BE2C (cell line): ENCODE measurements at regions not wholly inside any gene's neighbourhood (a gene's known extent, or its start where the extent isn't known, plus 50 kb on each side); places are given as distances from the start of the nearest gene placed in this dataset.

Experiments used
- DNase-seq: peaks from one replicate; pipeline ENCODE4 v3.0.0-alpha.2; 2020
- H3K27me3 ChIP-seq: fragments of 250-450 bp; sonication (Bioruptor Pico); 2 replicates; pipeline ENCODE4 v1.5.1; 2020; ENCODE audit warnings: mild to moderate bottlenecking
- H3K36me3 ChIP-seq: fragments of 250-450 bp; sonication (Bioruptor Pico); 2 replicates; pipeline ENCODE4 v1.5.1; 2020; ENCODE audit warnings: mild to moderate bottlenecking
- H3K4me1 ChIP-seq: fragments of 250-450 bp; sonication (Bioruptor Pico); 2 replicates; pipeline ENCODE4 v1.5.1; 2020
- H3K4me3 ChIP-seq: 2 replicates; pipeline ENCODE4 v1.5.1; 2011; ENCODE audit warnings: low read depth, low read length
- H3K9me3 ChIP-seq: fragments of 250-450 bp; sonication (Bioruptor Pico); 2 replicates; pipeline ENCODE4 v1.5.1; 2020
- TF ChIP-seq, protein P1 (sequence below): IDR thresholded peaks from 2 replicates; pipeline ENCODE4 v1.5.1; 2012; ENCODE audit warnings: mild to moderate bottlenecking, low read depth, low read length

DNA sequence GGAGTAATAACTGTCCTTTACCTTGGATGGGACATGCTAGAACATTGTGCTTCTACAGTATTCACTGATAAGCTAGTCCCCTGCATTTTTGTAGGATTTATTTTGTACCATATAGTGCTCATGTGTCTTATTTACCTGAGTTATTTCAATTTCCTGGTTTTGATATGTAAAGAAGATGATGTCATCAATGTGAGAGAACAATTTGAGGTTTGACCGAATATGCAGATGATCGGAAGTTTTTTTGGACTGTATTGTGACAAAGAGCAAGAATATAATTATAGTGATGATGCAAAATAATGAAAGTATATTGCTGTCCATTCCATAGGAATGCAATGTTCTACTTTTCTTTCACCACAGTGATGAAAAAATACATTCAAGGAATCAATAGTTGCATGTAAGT lies 114.8 kb downstream of the RERGL start:
- no peaks in the 10 kb centered on the region for H3K9me3 ChIP-seq
- H3K4me1 ChIP-seq: no peaks in the 10 kb centered on the region
- DNase-seq: no peak
- no peaks in the 10 kb centered on the region for H3K36me3 ChIP-seq
- no peak overlapping the region for H3K4me3 ChIP-seq
- TF ChIP-seq, protein P1, sequence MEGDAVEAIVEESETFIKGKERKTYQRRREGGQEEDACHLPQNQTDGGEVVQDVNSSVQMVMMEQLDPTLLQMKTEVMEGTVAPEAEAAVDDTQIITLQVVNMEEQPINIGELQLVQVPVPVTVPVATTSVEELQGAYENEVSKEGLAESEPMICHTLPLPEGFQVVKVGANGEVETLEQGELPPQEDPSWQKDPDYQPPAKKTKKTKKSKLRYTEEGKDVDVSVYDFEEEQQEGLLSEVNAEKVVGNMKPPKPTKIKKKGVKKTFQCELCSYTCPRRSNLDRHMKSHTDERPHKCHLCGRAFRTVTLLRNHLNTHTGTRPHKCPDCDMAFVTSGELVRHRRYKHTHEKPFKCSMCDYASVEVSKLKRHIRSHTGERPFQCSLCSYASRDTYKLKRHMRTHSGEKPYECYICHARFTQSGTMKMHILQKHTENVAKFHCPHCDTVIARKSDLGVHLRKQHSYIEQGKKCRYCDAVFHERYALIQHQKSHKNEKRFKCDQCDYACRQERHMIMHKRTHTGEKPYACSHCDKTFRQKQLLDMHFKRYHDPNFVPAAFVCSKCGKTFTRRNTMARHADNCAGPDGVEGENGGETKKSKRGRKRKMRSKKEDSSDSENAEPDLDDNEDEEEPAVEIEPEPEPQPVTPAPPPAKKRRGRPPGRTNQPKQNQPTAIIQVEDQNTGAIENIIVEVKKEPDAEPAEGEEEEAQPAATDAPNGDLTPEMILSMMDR: no peak
- H3K27me3 ChIP-seq: no peaks in the 10 kb centered on the region

DNA sequence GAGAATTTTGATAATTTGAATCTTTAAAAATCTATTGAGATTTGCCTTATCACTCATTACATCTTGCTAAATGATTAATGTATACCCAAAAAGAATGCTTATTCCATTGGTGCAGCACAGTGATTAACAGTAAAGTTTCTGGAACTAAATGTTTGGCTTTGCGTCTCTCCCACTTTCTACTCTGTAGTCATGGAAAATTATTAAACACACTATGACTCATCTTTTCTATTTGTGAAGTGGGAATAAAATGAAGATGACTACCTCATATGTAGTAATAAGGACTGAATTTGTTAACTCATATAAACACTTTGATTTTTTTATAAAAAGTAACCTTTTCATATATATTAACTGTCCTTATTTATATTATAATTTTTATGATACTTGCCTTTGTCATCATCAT lies 118.1 kb downstream of the RERGL start:
- H3K4me3 ChIP-seq: no peak overlapping the region
- H3K4me1 ChIP-seq: no peaks in the 10 kb centered on the region
- DNase-seq: no peak
- no peaks in the 10 kb centered on the region for H3K9me3 ChIP-seq
- H3K36me3 ChIP-seq: no peaks in the 10 kb centered on the region
- TF ChIP-seq, protein P1: no peak
- no peaks in the 10 kb centered on the region for H3K27me3 ChIP-seq

DNA sequence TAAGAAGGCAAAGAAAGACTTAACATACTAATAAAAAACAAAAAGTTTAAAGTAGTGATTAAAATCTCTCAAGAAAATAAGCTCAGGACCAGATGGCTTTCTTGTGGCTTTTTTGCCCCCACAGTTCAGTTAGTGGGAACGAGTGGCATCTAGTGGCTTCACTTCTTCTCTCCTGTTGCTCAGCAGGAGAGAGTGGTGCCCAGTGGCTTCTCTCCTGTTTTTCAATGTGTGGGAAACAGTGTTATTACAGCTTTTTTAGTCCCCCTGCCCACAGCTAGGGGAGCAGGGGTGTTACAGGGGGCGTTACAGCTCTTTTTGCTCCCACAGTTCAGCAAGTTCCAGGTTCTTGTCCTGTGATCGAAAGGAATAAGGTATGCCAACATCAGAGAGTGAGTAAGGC lies 135.2 kb downstream of the RERGL start:
- no peak for DNase-seq
- no peaks in the 10 kb centered on the region for H3K36me3 ChIP-seq
- no peaks in the 10 kb centered on the region for H3K27me3 ChIP-seq
- H3K9me3 ChIP-seq: no peaks in the 10 kb centered on the region
- H3K4me3 ChIP-seq: no peak overlapping the region
- TF ChIP-seq, protein P1: no peak
- no peaks in the 10 kb centered on the region for H3K4me1 ChIP-seq

DNA sequence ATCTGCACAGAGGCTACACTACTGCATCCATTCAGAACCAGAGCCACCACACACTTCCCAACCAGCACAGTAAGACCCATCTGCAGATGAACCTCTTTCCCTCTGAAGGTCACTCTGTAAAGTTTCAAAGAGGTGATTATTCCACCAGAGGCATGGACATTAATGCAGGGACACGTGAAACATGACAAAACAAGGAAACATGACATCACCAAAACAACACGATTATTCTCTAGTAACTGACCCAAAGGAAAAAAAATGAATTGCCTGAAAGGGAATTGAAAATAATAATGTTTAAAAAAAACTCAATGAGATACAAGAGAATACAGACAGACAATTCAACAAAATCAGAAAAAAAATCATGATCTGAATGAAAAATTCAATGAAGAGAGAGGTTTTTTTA lies 139.1 kb downstream of the RERGL start:
- no peaks in the 10 kb centered on the region for H3K27me3 ChIP-seq
- no peaks in the 10 kb centered on the region for H3K36me3 ChIP-seq
- H3K9me3 ChIP-seq: no peaks in the 10 kb centered on the region
- no peaks in the 10 kb centered on the region for H3K4me1 ChIP-seq
- H3K4me3 ChIP-seq: no peak overlapping the region
- DNase-seq: no peak
- TF ChIP-seq, protein P1: no peak

DNA sequence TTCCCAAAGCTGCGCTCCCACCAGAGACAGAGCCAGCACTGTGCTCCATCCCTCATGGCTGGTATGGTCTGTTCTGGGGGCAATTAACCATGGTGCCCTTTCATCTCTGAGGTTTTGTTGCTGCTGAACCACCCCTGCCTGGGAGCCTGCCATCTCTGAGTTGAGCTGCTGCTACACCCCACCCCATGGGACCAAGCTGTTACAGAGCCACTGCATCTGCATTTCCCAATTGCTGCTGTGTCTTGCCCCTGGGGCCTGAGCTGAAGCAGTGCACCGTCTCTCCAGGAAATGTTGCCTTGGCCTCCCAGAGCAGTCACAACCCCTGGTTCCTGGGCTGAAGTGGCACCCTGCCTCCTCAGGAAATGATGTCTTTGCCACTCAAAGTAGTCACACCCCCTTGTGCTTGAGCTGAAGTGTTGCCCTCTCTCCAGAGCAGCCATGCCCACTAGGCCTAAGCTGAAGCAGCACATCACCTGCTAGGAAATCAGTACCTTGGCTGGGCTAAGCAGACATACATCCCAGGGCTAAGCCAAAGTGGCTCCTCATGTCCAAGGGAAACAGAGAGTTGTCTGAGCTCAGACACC lies 140.3 kb downstream of the RERGL start:
- no peaks in the 10 kb centered on the region for H3K4me1 ChIP-seq
- DNase-seq: no peak
- H3K36me3 ChIP-seq: no peaks in the 10 kb centered on the region
- TF ChIP-seq, protein P1: no peak
- no peaks in the 10 kb centered on the region for H3K27me3 ChIP-seq
- no peak overlapping the region for H3K4me3 ChIP-seq
- no peaks in the 10 kb centered on the region for H3K9me3 ChIP-seq

DNA sequence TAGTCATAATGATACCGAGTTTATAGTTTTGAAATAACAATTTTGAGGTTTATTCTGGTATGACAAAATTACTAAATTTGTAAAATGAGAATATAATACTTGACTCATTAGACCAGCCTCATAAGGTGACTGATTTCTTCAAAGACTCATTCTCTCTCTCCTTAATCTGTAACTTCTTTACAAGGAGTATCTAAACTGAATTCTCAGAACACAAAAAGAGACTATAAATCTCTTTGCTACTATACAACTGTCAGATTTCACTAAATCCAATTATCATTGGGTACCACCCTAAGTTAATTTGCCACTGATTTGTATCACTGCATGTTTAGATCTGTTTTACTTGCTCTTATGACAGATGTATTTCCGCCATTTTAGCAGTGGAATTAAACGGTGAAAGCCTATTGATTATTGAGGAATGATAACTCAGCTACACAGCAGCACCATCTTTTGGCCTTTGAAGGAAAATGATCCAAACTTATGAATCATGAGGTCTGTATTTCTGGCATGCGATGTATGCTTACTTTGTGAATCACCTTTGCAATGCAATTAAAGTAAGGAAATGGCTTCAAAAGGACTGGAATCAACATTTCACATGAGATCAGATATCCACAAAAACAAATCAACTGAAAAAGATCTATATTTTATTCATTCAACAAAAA lies 161.2 kb downstream of the RERGL start:
- Histone ChIP-seq H3K4me3 (no peak overlapping the region), H3K4me1 (no peaks in the 10 kb centered on the region), H3K36me3 (no peaks in the 10 kb centered on the region), H3K27me3 (no peaks in the 10 kb centered on the region), H3K9me3 (no peaks in the 10 kb centered on the region)
- no peak for DNase-seq
- TF ChIP-seq, protein P1: no peak
